ENCODE measurements at regions not wholly inside any gene's neighbourhood (a gene's known extent, or its start where the extent isn't known, plus 50 kb on each side); places are given as distances from the start of the nearest gene placed in this dataset.

GRCh38 chr20:43244647-43245046, 54.9 kb upstream of the PTPRT start:
- DNase-seq (ENCODE audit: low spot score): no peak

DNA sequence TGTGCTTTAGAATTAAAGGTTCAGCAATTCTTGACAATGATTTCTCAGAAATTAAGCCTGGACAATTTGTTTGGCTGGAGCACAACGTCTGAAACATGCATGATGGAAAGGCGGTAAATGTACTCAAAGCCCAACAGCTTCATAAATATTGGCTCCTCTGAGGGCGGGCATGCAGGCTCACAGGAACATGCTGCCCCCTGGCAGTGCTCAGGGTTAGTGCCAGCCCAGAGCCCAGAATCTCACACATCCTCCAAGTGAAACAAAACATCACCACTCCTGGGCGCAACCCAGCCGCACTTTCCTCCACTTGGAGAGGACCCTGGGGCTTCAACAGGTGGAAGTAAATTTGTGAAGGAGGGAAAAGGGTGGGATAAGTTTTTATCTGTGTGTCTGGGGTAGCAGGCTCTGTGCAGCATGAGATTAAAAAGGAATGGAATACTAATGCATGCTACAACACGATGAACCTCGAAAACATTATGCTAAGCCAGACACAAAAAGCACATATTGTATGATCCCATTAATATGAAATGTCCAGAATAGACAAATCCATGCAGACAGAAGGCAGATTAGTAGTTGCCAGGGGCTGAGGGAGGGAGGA, 54.1 kb upstream of the PTPRT start:
- DNase-seq (ENCODE audit: low spot score): no peak

DNA sequence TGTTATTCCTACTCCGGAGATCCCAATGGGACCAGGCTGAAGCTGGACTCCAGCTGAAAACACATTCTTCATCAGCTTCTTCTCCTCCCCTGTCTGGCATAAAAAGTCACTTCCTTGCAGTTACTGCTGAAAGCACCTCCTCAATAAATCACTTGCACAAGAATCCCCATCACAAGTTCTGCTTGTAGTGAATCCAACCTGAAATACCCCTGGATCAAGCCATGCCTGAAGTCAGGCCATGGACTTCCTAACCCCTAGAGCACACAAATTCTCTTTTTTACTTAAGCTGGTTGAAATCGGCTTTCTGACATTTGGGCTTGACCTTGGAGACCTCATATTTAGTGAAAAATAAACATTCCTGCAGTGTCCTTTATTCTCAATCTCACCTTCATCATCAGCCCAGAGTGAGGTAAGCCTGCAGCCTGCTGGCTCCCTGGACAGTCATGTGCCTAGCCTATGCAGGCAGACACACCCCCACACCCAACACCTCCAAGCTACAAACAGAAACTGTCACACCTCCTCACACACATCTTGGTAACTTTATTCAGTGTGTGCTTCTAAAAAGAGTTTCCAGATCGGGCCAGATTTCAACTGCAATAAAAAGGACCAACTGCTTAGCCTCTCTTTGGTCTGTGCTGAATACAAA, 51.5 kb upstream of the PTPRT start:
- no peak for DNase-seq (ENCODE audit: low spot score)

Measured in mesenteric fat pad (tissue), 1 donor.